ENCODE measurements at regions not wholly inside any gene's neighbourhood (a gene's known extent, or its start where the extent isn't known, plus 50 kb on each side); places are given as distances from the start of the nearest gene placed in this dataset.

- TF ChIP-seq ELF1 (tag; IDR thresholded peaks at IDR 0.05) (no peak), SMAD4 (CRISPR knock-in tag; conservative IDR thresholded peaks at IDR 0.05) (no peak), RAD51 (IDR thresholded peaks at IDR 0.05; ENCODE audit: borderline replicate concordance, low read depth) (no peak), CTCF (IDR thresholded peaks at IDR 0.05 in 2 of 3, conservative IDR thresholded peaks at IDR 0.05 in 1 of 3; ENCODE audit: insufficient read depth in 2 of 3, low read depth in 1 of 3, low read length in 3 of 3) (no peak), KLF1 (tag; IDR thresholded peaks at IDR 0.05) (no peak), RB1 (IDR thresholded peaks at IDR 0.05; ENCODE audit: low read depth) (no peak), POLR2A (conservative IDR thresholded peaks at IDR 0.05) (no peak)
- TF ChIP-seq, protein P1, sequence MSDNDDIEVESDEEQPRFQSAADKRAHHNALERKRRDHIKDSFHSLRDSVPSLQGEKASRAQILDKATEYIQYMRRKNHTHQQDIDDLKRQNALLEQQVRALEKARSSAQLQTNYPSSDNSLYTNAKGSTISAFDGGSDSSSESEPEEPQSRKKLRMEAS (CRISPR knock-in tag; IDR thresholded peaks at IDR 0.05), result no peak
- TF ChIP-seq, protein P2, sequence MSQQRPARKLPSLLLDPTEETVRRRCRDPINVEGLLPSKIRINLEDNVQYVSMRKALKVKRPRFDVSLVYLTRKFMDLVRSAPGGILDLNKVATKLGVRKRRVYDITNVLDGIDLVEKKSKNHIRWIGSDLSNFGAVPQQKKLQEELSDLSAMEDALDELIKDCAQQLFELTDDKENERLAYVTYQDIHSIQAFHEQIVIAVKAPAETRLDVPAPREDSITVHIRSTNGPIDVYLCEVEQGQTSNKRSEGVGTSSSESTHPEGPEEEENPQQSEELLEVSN (IDR thresholded peaks at IDR 0.05; ENCODE audit: borderline replicate concordance in 1 of 2, extremely low read depth in 1 of 2, insufficient read depth in 1 of 2, insufficient read length in 1 of 2, low read depth in 1 of 2, low read length in 1 of 2, poor library complexity in 1 of 2, severe bottlenecking in 1 of 2), result no peak
- TF ChIP-seq, protein P3, sequence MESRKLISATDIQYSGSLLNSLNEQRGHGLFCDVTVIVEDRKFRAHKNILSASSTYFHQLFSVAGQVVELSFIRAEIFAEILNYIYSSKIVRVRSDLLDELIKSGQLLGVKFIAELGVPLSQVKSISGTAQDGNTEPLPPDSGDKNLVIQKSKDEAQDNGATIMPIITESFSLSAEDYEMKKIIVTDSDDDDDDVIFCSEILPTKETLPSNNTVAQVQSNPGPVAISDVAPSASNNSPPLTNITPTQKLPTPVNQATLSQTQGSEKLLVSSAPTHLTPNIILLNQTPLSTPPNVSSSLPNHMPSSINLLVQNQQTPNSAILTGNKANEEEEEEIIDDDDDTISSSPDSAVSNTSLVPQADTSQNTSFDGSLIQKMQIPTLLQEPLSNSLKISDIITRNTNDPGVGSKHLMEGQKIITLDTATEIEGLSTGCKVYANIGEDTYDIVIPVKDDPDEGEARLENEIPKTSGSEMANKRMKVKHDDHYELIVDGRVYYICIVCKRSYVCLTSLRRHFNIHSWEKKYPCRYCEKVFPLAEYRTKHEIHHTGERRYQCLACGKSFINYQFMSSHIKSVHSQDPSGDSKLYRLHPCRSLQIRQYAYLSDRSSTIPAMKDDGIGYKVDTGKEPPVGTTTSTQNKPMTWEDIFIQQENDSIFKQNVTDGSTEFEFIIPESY (CRISPR knock-in tag; IDR thresholded peaks at IDR 0.05), result no peak
Observed at GRCh38 chr14:101704140-101704539, 57.4 kb upstream of the PPP2R5C start.

Measured in K562 (cell line).